ENCODE measurements at regions not wholly inside any gene's neighbourhood (a gene's known extent, or its start where the extent isn't known, plus 50 kb on each side); places are given as distances from the start of the nearest gene placed in this dataset.

DNA sequence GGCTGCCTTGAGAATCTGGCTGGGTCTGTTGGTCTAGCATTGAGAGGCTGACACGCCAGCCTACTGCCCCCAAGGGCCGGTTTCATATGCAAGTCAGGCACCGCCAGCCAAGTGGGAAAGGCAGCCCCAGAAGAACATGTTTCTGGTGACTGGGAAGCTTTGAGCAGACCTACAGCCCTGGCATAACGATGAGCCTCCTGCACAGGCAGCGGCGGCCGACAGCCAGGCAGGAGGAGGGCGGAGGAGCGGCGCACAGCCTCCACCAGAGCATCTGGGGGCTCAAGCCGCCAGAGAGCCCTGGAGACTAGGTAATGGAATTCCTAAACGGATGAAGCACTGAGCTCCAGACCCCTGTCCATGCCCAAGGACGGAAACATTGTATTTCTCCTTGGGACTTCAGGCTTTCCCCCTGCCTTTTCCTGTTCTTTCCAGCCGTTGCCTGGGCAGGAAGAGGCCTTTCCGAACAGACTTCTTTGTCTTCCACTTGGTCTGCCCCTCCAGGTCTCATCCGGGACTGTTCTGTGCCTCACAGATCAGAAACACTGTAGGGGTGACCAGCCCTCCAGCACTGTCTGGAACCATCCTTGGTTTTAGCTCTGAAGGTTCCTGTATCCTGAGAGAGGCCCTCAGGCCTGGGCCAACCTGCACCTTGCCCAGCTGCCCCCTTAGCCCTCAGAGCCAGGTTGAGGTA, 59.5 kb downstream of the IRF2BP2 start:
- TF ChIP-seq CTCF (conservative IDR thresholded peaks at IDR 0.05; ENCODE audit: low read depth, low read length) = no peak
- TF ChIP-seq EZH2 (IDR thresholded peaks at IDR 0.05; ENCODE audit: borderline replicate concordance, low read depth, low read length, poor library complexity, severe bottlenecking) = no peak

Measured in A673 (cell line).